Breast epithelium (tissue), 3 donors: ENCODE measurements at regions not wholly inside any gene's neighbourhood (a gene's known extent, or its start where the extent isn't known, plus 50 kb on each side); places are given as distances from the start of the nearest gene placed in this dataset.

ENCODE experiments used
- POLR2A ChIP-seq: fragments of 450-650 bp; IDR thresholded peaks from one replicate; pipeline ENCODE4 v1.6.1; 2016; ENCODE audit warnings: antibody characterized with exemption, mild to moderate bottlenecking, moderate library complexity
- POLR2AphosphoS5 ChIP-seq, 3 donors: sonication (generic); formaldehyde crosslinking; IDR thresholded peaks; one replicate each; pipeline ENCODE4 v1.6.1; 2017; ENCODE audit warnings: antibody characterized with exemption in 3 of 3
- TF ChIP-seq, protein P1 (sequence below), 3 donors: fragments of 450-650 bp; IDR thresholded peaks; one replicate each; pipeline ENCODE4 v1.5.1; 2016 to 2017; ENCODE audit warnings: antibody characterized with exemption in 3 of 3, mild to moderate bottlenecking in 3 of 3, moderate library complexity in 3 of 3

GRCh38 chr6:144395014-144395413 lies 109.9 kb downstream of the UTRN start:
- TF ChIP-seq, protein P1, sequence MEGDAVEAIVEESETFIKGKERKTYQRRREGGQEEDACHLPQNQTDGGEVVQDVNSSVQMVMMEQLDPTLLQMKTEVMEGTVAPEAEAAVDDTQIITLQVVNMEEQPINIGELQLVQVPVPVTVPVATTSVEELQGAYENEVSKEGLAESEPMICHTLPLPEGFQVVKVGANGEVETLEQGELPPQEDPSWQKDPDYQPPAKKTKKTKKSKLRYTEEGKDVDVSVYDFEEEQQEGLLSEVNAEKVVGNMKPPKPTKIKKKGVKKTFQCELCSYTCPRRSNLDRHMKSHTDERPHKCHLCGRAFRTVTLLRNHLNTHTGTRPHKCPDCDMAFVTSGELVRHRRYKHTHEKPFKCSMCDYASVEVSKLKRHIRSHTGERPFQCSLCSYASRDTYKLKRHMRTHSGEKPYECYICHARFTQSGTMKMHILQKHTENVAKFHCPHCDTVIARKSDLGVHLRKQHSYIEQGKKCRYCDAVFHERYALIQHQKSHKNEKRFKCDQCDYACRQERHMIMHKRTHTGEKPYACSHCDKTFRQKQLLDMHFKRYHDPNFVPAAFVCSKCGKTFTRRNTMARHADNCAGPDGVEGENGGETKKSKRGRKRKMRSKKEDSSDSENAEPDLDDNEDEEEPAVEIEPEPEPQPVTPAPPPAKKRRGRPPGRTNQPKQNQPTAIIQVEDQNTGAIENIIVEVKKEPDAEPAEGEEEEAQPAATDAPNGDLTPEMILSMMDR (IDR thresholded peaks at IDR 0.05), result no peak
- TF ChIP-seq POLR2AphosphoS5 (IDR thresholded peaks at IDR 0.05) (no peak), POLR2A (no peak)
